ENCODE measurements at regions not wholly inside any gene's neighbourhood (a gene's known extent, or its start where the extent isn't known, plus 50 kb on each side); places are given as distances from the start of the nearest gene placed in this dataset.

GRCh38 chr12:43115441-43116160 is 436.4 kb downstream of the ADAMTS20 start:
- DNase-seq: no peak

GRCh38 chr12:43114316-43114715 is 437.7 kb downstream of the ADAMTS20 start:
- DNase-seq: no peak

- no peak for DNase-seq
These were observed 438.4 kb downstream of the ADAMTS20 start for GRCh38 chr12:43113616-43114015.

GRCh38 chr12:43113135-43113534 is 438.9 kb downstream of the ADAMTS20 start:
- DNase-seq: no peak

GRCh38 chr12:43112101-43112920 is 439.7 kb downstream of the ADAMTS20 start:
- DNase-seq: no peak

GRCh38 chr12:43111608-43112007 is 440.4 kb downstream of the ADAMTS20 start:
- no peak for DNase-seq

- no peak for DNase-seq
These were observed 442.2 kb downstream of the ADAMTS20 start for GRCh38 chr12:43109631-43110345.

- DNase-seq: no peak
These were observed 443.3 kb downstream of the ADAMTS20 start for GRCh38 chr12:43108656-43109055.

- no peak for DNase-seq
These were observed 444.8 kb downstream of the ADAMTS20 start for GRCh38 chr12:43107026-43107775.

GRCh38 chr12:43106355-43106754 is 445.6 kb downstream of the ADAMTS20 start:
- DNase-seq: no peak

- no peak for DNase-seq
These were observed 446.5 kb downstream of the ADAMTS20 start for GRCh38 chr12:43105426-43105981.

- no peak for DNase-seq
These were observed 447.5 kb downstream of the ADAMTS20 start for GRCh38 chr12:43104494-43104893.

- no peak for DNase-seq
These were observed 448.1 kb downstream of the ADAMTS20 start for GRCh38 chr12:43103866-43104265.

GRCh38 chr12:43102546-43103264 is 449.3 kb downstream of the ADAMTS20 start:
- no peak for DNase-seq

- no peak for DNase-seq
These were observed 451.8 kb downstream of the ADAMTS20 start for GRCh38 chr12:43100231-43100630.

GRCh38 chr12:43099691-43100163 is 452.3 kb downstream of the ADAMTS20 start:
- DNase-seq: no peak

GRCh38 chr12:43098766-43099550 is 453.0 kb downstream of the ADAMTS20 start:
- DNase-seq: no peak

- no peak for DNase-seq
These were observed 453.9 kb downstream of the ADAMTS20 start for GRCh38 chr12:43098071-43098470.

- DNase-seq: no peak
These were observed 454.5 kb downstream of the ADAMTS20 start for GRCh38 chr12:43097471-43097870.

GRCh38 chr12:43095669-43096280 is 456.2 kb downstream of the ADAMTS20 start:
- DNase-seq: no peak

All from activated effector memory CD4-positive, alpha-beta T cell treated with anti-CD3 and anti-CD28 coated beads, Interleukin-2, amount 50 U/mL, for 16 hours (primary cell).